Hepatocyte (in vitro differentiated cells): ENCODE measurements at regions not wholly inside any gene's neighbourhood (a gene's known extent, or its start where the extent isn't known, plus 50 kb on each side); places are given as distances from the start of the nearest gene placed in this dataset.

Source experiments
- DNase-seq: peaks from one replicate; pipeline ENCODE4 v3.0.0-alpha.2; 2016; ENCODE audit warnings: low spot score
- H2AFZ ChIP-seq: fragments of 200-600 bp; sonication (generic); 2 replicates; pipeline ENCODE4 v1.6.0; 2016; ENCODE audit warnings: antibody characterized with exemption, mild to moderate bottlenecking
- H3K27ac ChIP-seq: fragments of 200-600 bp; sonication (generic); 2 replicates; pipeline ENCODE4 v1.5.1; 2016; ENCODE audit warnings: mild to moderate bottlenecking
- H3K27me3 ChIP-seq: fragments of 200-600 bp; sonication (generic); 2 replicates; pipeline ENCODE4 v1.6.1; 2016
- H3K36me3 ChIP-seq: fragments of 200-600 bp; sonication (generic); replicated peaks from 2 replicates; pipeline ENCODE4 v1.5.1; 2016; ENCODE audit warnings: low read depth; ENCODE audit not compliant: insufficient read depth
- H3K4me1 ChIP-seq: fragments of 200-600 bp; sonication (generic); 2 replicates; pipeline ENCODE4 v1.5.1; 2016; ENCODE audit warnings: mild to moderate bottlenecking, moderate library complexity; ENCODE audit not compliant: insufficient read depth
- H3K4me2 ChIP-seq: fragments of 200-600 bp; sonication (generic); 2 replicates; pipeline ENCODE4 v1.6.0; 2016
- H3K4me3 ChIP-seq: fragments of 200-600 bp; sonication (generic); 2 replicates; pipeline ENCODE4 v1.5.1; 2016; ENCODE audit warnings: mild to moderate bottlenecking
- H3K79me2 ChIP-seq: fragments of 200-600 bp; sonication (generic); 2 replicates; pipeline ENCODE4 v1.6.0; 2017; ENCODE audit warnings: mild to moderate bottlenecking
- H3K9me2 ChIP-seq: fragments of 200-600 bp; sonication (generic); replicated peaks from 2 replicates; pipeline ENCODE4 v1.6.0; 2017; ENCODE audit warnings: mild to moderate bottlenecking; ENCODE audit not compliant: insufficient read depth
- H3K9me3 ChIP-seq: fragments of 200-600 bp; sonication (generic); 2 replicates; pipeline ENCODE4 v1.5.1; 2016; ENCODE audit warnings: low read depth, mild to moderate bottlenecking
- H4K20me1 ChIP-seq: fragments of 200-600 bp; sonication (generic); 2 replicates; pipeline ENCODE4 v1.6.0; 2016; ENCODE audit warnings: mild to moderate bottlenecking; ENCODE audit not compliant: insufficient read depth, poor library complexity, severe bottlenecking
- CTCF ChIP-seq: fragments of 200-600 bp; sonication (generic); IDR thresholded peaks from 2 replicates; pipeline ENCODE4 v1.5.1; 2016; ENCODE audit warnings: antibody characterized with exemption, mild to moderate bottlenecking; ENCODE audit not compliant: poor library complexity
- EZH2 ChIP-seq: fragments of 200-600 bp; sonication (generic); IDR thresholded peaks from 2 replicates; pipeline ENCODE4 v1.6.1; 2016; ENCODE audit warnings: antibody characterized with exemption, mild to moderate bottlenecking, borderline replicate concordance
- EZH2phosphoT487 ChIP-seq: fragments of 200-600 bp; sonication (generic); IDR thresholded peaks from one replicate; pipeline ENCODE4 v1.6.1; 2018; ENCODE audit warnings: antibody characterized with exemption, mild to moderate bottlenecking, low read depth, moderate library complexity; ENCODE audit not compliant: unreplicated experiment, severe bottlenecking
- WGBS: methylation state at CpG from one replicate; pipeline ENCODE4 v1.1.6; 2016; ENCODE audit warnings: low lambda C conversion rate; ENCODE audit errors: missing lambda C conversion rate; 5-methylcytosine and 5-hydroxymethylcytosine counted together

GRCh38 chr2:203591642-203592041 is 56.5 kb upstream of the RAPH1 start:
- H3K27ac ChIP-seq: no peak overlapping the region
- H3K9me2 ChIP-seq: no peaks in the 10 kb centered on the region
- no peaks in the 10 kb centered on the region for H4K20me1 ChIP-seq
- no peaks in the 10 kb centered on the region for H3K9me3 ChIP-seq
- no peak overlapping the region for H3K4me3 ChIP-seq
- no peaks in the 10 kb centered on the region for H3K4me1 ChIP-seq
- H3K27me3 ChIP-seq: no peaks in the 10 kb centered on the region
- H2AFZ ChIP-seq: no peak overlapping the region
- no peaks in the 10 kb centered on the region for H3K79me2 ChIP-seq
- H3K36me3 ChIP-seq: no peaks in the 10 kb centered on the region
- no peak for TF ChIP-seq CTCF
- no peak for TF ChIP-seq EZH2
- TF ChIP-seq EZH2phosphoT487: no peak
- H3K4me2 ChIP-seq: no peak overlapping the region
- no peak for DNase-seq

- no peak for TF ChIP-seq EZH2phosphoT487
- TF ChIP-seq EZH2: no peak
- no peak for TF ChIP-seq CTCF
- Histone ChIP-seq H3K9me3 (no peaks in the 10 kb centered on the region), H3K36me3 (no peaks in the 10 kb centered on the region), H3K9me2 (no peaks in the 10 kb centered on the region), H3K79me2 (no peaks in the 10 kb centered on the region), H3K27me3 (no peaks in the 10 kb centered on the region), H3K4me1 (no peaks in the 10 kb centered on the region), H2AFZ (no peak overlapping the region), H3K27ac (no peak overlapping the region), H3K4me3 (no peak overlapping the region), H4K20me1 (no peaks in the 10 kb centered on the region), H3K4me2 (no peak overlapping the region)
- 60% methylated on average over 2 of the region's 2 CpGs for WGBS
- no peak for DNase-seq
Observed at GRCh38 chr2:203592470-203592869, 57.4 kb upstream of the RAPH1 start.

GRCh38 chr2:203594541-203594940 is 59.4 kb upstream of the RAPH1 start:
- no peak for TF ChIP-seq EZH2phosphoT487
- no peak for TF ChIP-seq CTCF
- no peak for TF ChIP-seq EZH2
- Histone ChIP-seq H3K4me2 (no peak overlapping the region), H3K27ac (no peak overlapping the region)

GRCh38 chr2:203596183-203596582 is 61.1 kb upstream of the RAPH1 start:
- Histone ChIP-seq H3K4me2 (no peak overlapping the region), H4K20me1 (no peaks in the 10 kb centered on the region), H3K4me1 (no peaks in the 10 kb centered on the region), H2AFZ (no peak overlapping the region), H3K27me3 (no peaks in the 10 kb centered on the region), H3K79me2 (no peaks in the 10 kb centered on the region), H3K36me3 (no peaks in the 10 kb centered on the region), H3K27ac (no peak overlapping the region), H3K9me2 (no peaks in the 10 kb centered on the region), H3K9me3 (no peaks in the 10 kb centered on the region), H3K4me3 (no peak overlapping the region)
- WGBS: 74% methylated on average over 5 of the region's 5 CpGs
- TF ChIP-seq EZH2 (no peak), CTCF (no peak), EZH2phosphoT487 (no peak)
- DNase-seq: no peak

More at GRCh38 chr2:203594541-203594940, 59.4 kb upstream of the RAPH1 start:
- no peaks in the 10 kb centered on the region for H3K79me2 ChIP-seq
- no peak overlapping the region for H2AFZ ChIP-seq
- no peaks in the 10 kb centered on the region for H3K36me3 ChIP-seq
- DNase-seq: no peak
- H4K20me1 ChIP-seq: no peaks in the 10 kb centered on the region
- H3K4me1 ChIP-seq: no peaks in the 10 kb centered on the region
- no peaks in the 10 kb centered on the region for H3K9me3 ChIP-seq
- H3K4me3 ChIP-seq: no peak overlapping the region
- H3K27me3 ChIP-seq: no peaks in the 10 kb centered on the region
- H3K9me2 ChIP-seq: no peaks in the 10 kb centered on the region
